H1 (cell line): ENCODE measurements at regions not wholly inside any gene's neighbourhood (a gene's known extent, or its start where the extent isn't known, plus 50 kb on each side); places are given as distances from the start of the nearest gene placed in this dataset.

Source experiments
- CTCF ChIA-PET: fragments of 300-600 bp; sonication (Branson Sonifier 250); formaldehyde crosslinking; loops from one replicate; lab custom pipeline; 2021; ENCODE audit not compliant: partially characterized antibody; lab: Charles Lee
- POLR2A ChIA-PET: fragments of 300-600 bp; sonication (Branson Sonifier 250); formaldehyde crosslinking; loops from one replicate; lab custom pipeline; 2021; ENCODE audit warnings: inconsistent platforms; ENCODE audit not compliant: partially characterized antibody; lab: Charles Lee
- DNase-seq, 2 experiments: peaks; one replicate each; pipeline versions ENCODE4 v3.0.0 to v3.0.0-alpha.2; 2010 to 2022; ENCODE audit warnings: low spot score in 2 of 2, low read depth in 1 of 2, mixed read lengths in 1 of 2
- FAIRE-seq: peaks from 2 replicates; lab custom pipeline; 2011; peaks lifted over from hg19 to GRCh38; lab: Jason Lieb, UNC
- H2AFZ ChIP-seq: 2 replicates; pipeline ENCODE4 v1.8.1; 2012; ENCODE audit warnings: low read length, inconsistent platforms
- H2AK5ac ChIP-seq: 2 replicates; pipeline ENCODE4 v1.6.1; 2013; ENCODE audit warnings: low read depth, low read length
- H2BK120ac ChIP-seq: replicated peaks from 2 replicates; pipeline ENCODE3; 2013; ENCODE audit warnings: low read depth, low read length, inconsistent platforms
- H2BK12ac ChIP-seq: 2 replicates; pipeline ENCODE4 v1.6.1; 2013; ENCODE audit warnings: low read depth, low read length
- H2BK15ac ChIP-seq: 2 replicates; pipeline ENCODE4 v1.6.1; 2013; ENCODE audit warnings: low read length
- H2BK20ac ChIP-seq: 2 replicates; pipeline ENCODE4 v1.6.1; 2013; ENCODE audit warnings: low read length
- H2BK5ac ChIP-seq: 2 replicates; pipeline ENCODE4 v1.6.1; 2013; ENCODE audit warnings: low read depth, low read length
- H3K14ac ChIP-seq: 2 replicates; pipeline ENCODE4 v1.6.1; 2013; ENCODE audit warnings: inconsistent platforms; ENCODE audit not compliant: insufficient read length
- H3K18ac ChIP-seq: 2 replicates; pipeline ENCODE4 v1.6.1; 2013; ENCODE audit warnings: low read length; ENCODE audit errors: extremely low read depth
- H3K23ac ChIP-seq: 2 replicates; pipeline ENCODE4 v1.6.1; 2013; ENCODE audit warnings: inconsistent platforms; ENCODE audit not compliant: insufficient read length
- H3K23me2 ChIP-seq: 2 replicates; pipeline ENCODE4 v1.6.1; 2013; ENCODE audit warnings: low read depth, low read length
- H3K27ac ChIP-seq: 2 replicates; pipeline ENCODE4 v1.6.1; 2011; ENCODE audit warnings: low read depth, low read length, inconsistent platforms
- H3K27me3 ChIP-seq, 4 experiments: replicated peaks in 1 of 4; 1 replicate in 1 of 4; 2 replicates in 3 of 4; pipeline versions ENCODE4 v1.6.1 to v1.8.1; 2011 to 2013; ENCODE audit warnings: low read length in 3 of 4, mild to moderate bottlenecking in 3 of 4, inconsistent platforms in 2 of 4, mixed read lengths in 2 of 4, moderate library complexity in 1 of 4; ENCODE audit not compliant: control insufficient read depth in 3 of 4, insufficient read depth in 3 of 4; ENCODE audit errors: extremely low read depth in 1 of 4
- H3K36me3 ChIP-seq, 4 experiments: 2 replicates each; pipeline versions ENCODE4 v1.6.1 to v1.8.1; 2011 to 2013; ENCODE audit warnings: mild to moderate bottlenecking in 4 of 4, low read length in 3 of 4, moderate library complexity in 2 of 4, control low read depth in 1 of 4, inconsistent platforms in 1 of 4; ENCODE audit not compliant: insufficient read depth in 4 of 4, control insufficient read depth in 2 of 4
- H3K4ac ChIP-seq: replicated peaks from 2 replicates; pipeline ENCODE3; 2013; ENCODE audit warnings: low read length, low read depth, mixed read lengths, inconsistent platforms; ENCODE audit not compliant: insufficient read length
- H3K4me1 ChIP-seq, 4 experiments: replicated peaks in 1 of 4; 1 replicate in 1 of 4; 2 replicates in 3 of 4; pipeline versions ENCODE4 v1.6.1 to v1.8.1; 2011 to 2013; ENCODE audit warnings: low read length in 3 of 4, inconsistent platforms in 2 of 4, mixed read lengths in 1 of 4; ENCODE audit not compliant: insufficient read depth in 4 of 4, control insufficient read depth in 3 of 4
- H3K4me2 ChIP-seq, 2 experiments: 2 replicates each; pipeline versions ENCODE4 v1.6.1 to v1.8.1; 2011 to 2013; ENCODE audit warnings: low read depth in 2 of 2, low read length in 2 of 2, control low read depth in 1 of 2, inconsistent platforms in 1 of 2, mild to moderate bottlenecking in 1 of 2; ENCODE audit not compliant: insufficient read depth in 1 of 2
- H3K4me3 ChIP-seq, 4 experiments: fragments of 200-600, 300-600 bp in 1 of 4; sonication (generic), shearing (Covaris generic), sonication (Bioruptor Twin) in 1 of 4; 2 replicates each; pipeline versions ENCODE4 v1.5.1 to v1.8.1; 2011 to 2016; ENCODE audit warnings: low read length in 4 of 4, low read depth in 3 of 4, control low read depth in 2 of 4, inconsistent platforms in 2 of 4, mild to moderate bottlenecking in 2 of 4, mixed read lengths in 1 of 4, moderate library complexity in 1 of 4; ENCODE audit not compliant: insufficient read depth in 2 of 4; ENCODE audit errors: extremely low read depth in 1 of 4
- H3K56ac ChIP-seq: replicated peaks from 2 replicates; pipeline ENCODE3; 2013; ENCODE audit warnings: low read depth, mild to moderate bottlenecking, mixed read lengths, low read length, inconsistent platforms; ENCODE audit not compliant: insufficient read length
- H3K79me1 ChIP-seq: 2 replicates; pipeline ENCODE4 v1.6.1; 2013; ENCODE audit warnings: low read depth, low read length, control low read depth
- H3K79me2 ChIP-seq, 2 experiments: 2 replicates each; pipeline versions ENCODE4 v1.6.1 to v1.8.1; 2012 to 2013; ENCODE audit warnings: low read length in 2 of 2, mild to moderate bottlenecking in 2 of 2, inconsistent platforms in 1 of 2; ENCODE audit not compliant: insufficient read depth in 2 of 2, control insufficient read depth in 1 of 2
- H3K9ac ChIP-seq, 4 experiments: replicated peaks in 1 of 4; 1 replicate in 1 of 4; 2 replicates in 3 of 4; pipeline versions ENCODE4 v1.6.1 to v1.8.1; 2011 to 2013; ENCODE audit warnings: low read depth in 3 of 4, low read length in 3 of 4, control low read depth in 2 of 4, mild to moderate bottlenecking in 2 of 4, moderate library complexity in 2 of 4, inconsistent platforms in 1 of 4; ENCODE audit errors: extremely low read depth in 1 of 4
- H3K9me3 ChIP-seq, 2 experiments: 2 replicates each; pipeline versions ENCODE4 v1.6.1 to v1.8.1; 2012 to 2013; ENCODE audit warnings: mild to moderate bottlenecking in 2 of 2, moderate library complexity in 2 of 2, control low read depth in 1 of 2, inconsistent platforms in 1 of 2, low read depth in 1 of 2, low read length in 1 of 2, mixed read lengths in 1 of 2; ENCODE audit not compliant: insufficient read depth in 2 of 2
- H4K20me1 ChIP-seq, 2 experiments: replicated peaks in 1 of 2; 2 replicates each; pipeline versions ENCODE3 to v1.8.1; 2011 to 2013; ENCODE audit warnings: inconsistent platforms in 2 of 2, low read length in 2 of 2, mild to moderate bottlenecking in 1 of 2; ENCODE audit not compliant: insufficient read depth in 2 of 2, control insufficient read depth in 1 of 2
- H4K5ac ChIP-seq: 2 replicates; pipeline ENCODE4 v1.6.1; 2013; ENCODE audit warnings: low read length, low read depth, mixed read lengths, inconsistent platforms; ENCODE audit not compliant: insufficient read length
- H4K8ac ChIP-seq: 2 replicates; pipeline ENCODE4 v1.8.0; 2013; ENCODE audit warnings: mild to moderate bottlenecking, moderate library complexity, low read length, inconsistent platforms; ENCODE audit not compliant: insufficient read depth; ENCODE audit errors: extremely low read depth
- H4K91ac ChIP-seq: replicated peaks from 2 replicates; pipeline ENCODE3; 2013; ENCODE audit warnings: low read length, mixed read lengths, inconsistent platforms; ENCODE audit not compliant: insufficient read length
- ATF2 ChIP-seq: IDR thresholded peaks from 2 replicates; pipeline ENCODE4 v1.6.1; 2012; ENCODE audit warnings: low read length, inconsistent platforms
- E2F6 ChIP-seq: IDR thresholded peaks from 2 replicates; pipeline ENCODE4 v1.6.1; 2012; ENCODE audit warnings: inconsistent platforms
- KDM5A ChIP-seq: fragments of 200-600 bp; IDR thresholded peaks from 2 replicates; pipeline ENCODE4 v1.7.1; 2012; ENCODE audit warnings: mild to moderate bottlenecking, low read length, inconsistent platforms, mixed read lengths
- NRF1 ChIP-seq: IDR thresholded peaks from 2 replicates; pipeline ENCODE4 v1.6.1; 2011; ENCODE audit warnings: mild to moderate bottlenecking, low read depth, low read length, improper control_type of control experiment
- RXRA ChIP-seq: IDR thresholded peaks from 2 replicates; pipeline ENCODE4 v1.6.1; 2011; ENCODE audit warnings: low read depth, mild to moderate bottlenecking, low read length, moderate library complexity; ENCODE audit not compliant: insufficient read depth
- SIX5 ChIP-seq: IDR thresholded peaks from 2 replicates; pipeline ENCODE4 v1.6.1; 2011; ENCODE audit warnings: mild to moderate bottlenecking, low read depth, low read length
- WGBS, 2 experiments: shearing (Covaris generic) in 1 of 2; methylation state at CpG; one replicate each; pipeline versions ENCODE4 v1.1.6 to v1.1.7; 2013 to 2015; ENCODE audit warnings: low lambda C conversion rate in 2 of 2, mixed read lengths in 2 of 2, inconsistent platforms in 1 of 2, low coverage in 1 of 2, missing lambda C conversion rate in 1 of 2; ENCODE audit not compliant: insufficient replicate concordance in 2 of 2, insufficient coverage in 1 of 2, insufficient read length in 1 of 2; ENCODE audit errors: extremely low coverage in 1 of 2, missing lambda C conversion rate in 1 of 2; 5-methylcytosine and 5-hydroxymethylcytosine counted together

- no peaks in the 10 kb centered on the region for H3K79me2 ChIP-seq
- H3K23ac ChIP-seq, result no peak overlapping the region
- no peak for FAIRE-seq
- no peaks in the 10 kb centered on the region; a peak in 2 of 7 replicates for H3K4me1 ChIP-seq
- H2BK120ac ChIP-seq, result no peak overlapping the region
- no peak overlapping the region; the same call in 1 of the 2 replicates for H2BK12ac ChIP-seq
- H3K14ac ChIP-seq, result no peak overlapping the region
- H3K9me3 ChIP-seq, result no peaks in the 10 kb centered on the region
- no peak overlapping the region for H3K4ac ChIP-seq
- peak overlapping the region; percentile 18; the same call in 1 of the 2 replicates for H2BK5ac ChIP-seq
- peak overlapping the region in 1 of 2 experiments; percentile 25; a peak in 1 of 4 replicates for H3K4me2 ChIP-seq
- H3K27me3 ChIP-seq, result no peaks in the 10 kb centered on the region
- H3K79me1 ChIP-seq, result no peaks in the 10 kb centered on the region
- ChIA-PET POLR2A (no interaction called here), CTCF (interaction anchor here (0.6 to 0.9 kb wide), 3 partner anchors 85 to 214 kb away, joined by 3 to 5 read pairs (median 3); no protein-coding TSS in a partner anchor)
- H4K20me1 ChIP-seq, result no peaks in the 10 kb centered on the region
- no peak overlapping the region for H4K8ac ChIP-seq
- peak overlapping the region in 1 of 4 experiments; percentile 12; a peak in 1 of 8 replicates for H3K4me3 ChIP-seq
- H3K27ac ChIP-seq, result no peak overlapping the region
- no peak overlapping the region for H2BK20ac ChIP-seq
- H2AFZ ChIP-seq, result peak overlapping the region; percentile 92; the same call in 1 of the 2 replicates
- no peak overlapping the region for H2AK5ac ChIP-seq
- WGBS, 2 experiments, result 64% methylated on average over 5 of the region's 5 CpGs; no CpG with 5 or more reads in 1 of the 2 experiments
- no peak overlapping the region for H3K18ac ChIP-seq
- no peaks in the 10 kb centered on the region for H3K36me3 ChIP-seq
- no peak overlapping the region for H3K56ac ChIP-seq
- no peak overlapping the region for H4K91ac ChIP-seq
- no peaks in the 10 kb centered on the region for H3K23me2 ChIP-seq
- H3K9ac ChIP-seq, result no peak overlapping the region
- TF ChIP-seq KDM5A (no peak), ATF2 (no peak), SIX5 (no peak), E2F6 (no peak), NRF1 (no peak), RXRA (no peak)
- no peak overlapping the region for H4K5ac ChIP-seq
- no peak for DNase-seq
- H2BK15ac ChIP-seq, result no peak overlapping the region
Measured at GRCh38 chr1:238485912-238486209, 595.1 kb upstream of the ZP4 start.
